IMR-90 (cell line): ENCODE measurements at regions not wholly inside any gene's neighbourhood (a gene's known extent, or its start where the extent isn't known, plus 50 kb on each side); places are given as distances from the start of the nearest gene placed in this dataset.

Experiments used
- ATAC-seq: fragments of 200-7000 bp; cut with Tn5 transposase; 2 replicates; pipeline ENCODE4 v1.9.1; 2020; ENCODE audit warnings: low read depth, mild to moderate bottlenecking, moderate library complexity
- BruUV-seq: library from RNA; stranded (reverse); fragments of 400-500 nt; replicated peaks from 2 replicates; lab custom pipeline; 2021; lab: Mats Ljungman, UMichigan
- CTCF ChIA-PET: fragments of 300-600 bp; formaldehyde crosslinking; extraction: SDS; loops from one replicate; lab custom pipeline; 2021; ENCODE audit warnings: antibody characterized with exemption; lab: Yijun Ruan, JAX
- POLR2A ChIA-PET: fragments of 300-600 bp; sonication (Branson Sonifier 250); formaldehyde crosslinking; loops from one replicate; lab custom pipeline; 2022; ENCODE audit warnings: antibody characterized with exemption; ENCODE audit not compliant: unreplicated experiment; lab: Charles Lee
- DNase-seq: peaks from one replicate; pipeline ENCODE4 v3.0.0; 2013
- H2AFZ ChIP-seq: replicated peaks from 2 replicates; pipeline ENCODE3; 2013; ENCODE audit warnings: low read length, mild to moderate bottlenecking; ENCODE audit not compliant: poor library complexity
- H2AK5ac ChIP-seq: 2 replicates; pipeline ENCODE4 v1.6.1; 2013; ENCODE audit warnings: low read depth, low read length, inconsistent platforms
- H2AK9ac ChIP-seq: replicated peaks from 2 replicates; pipeline ENCODE3; 2013; ENCODE audit warnings: mild to moderate bottlenecking, low read depth, low read length, moderate library complexity; ENCODE audit not compliant: poor library complexity
- H2BK120ac ChIP-seq: 2 replicates; pipeline ENCODE4 v1.6.1; 2013; ENCODE audit warnings: low read depth, low read length, inconsistent platforms
- H2BK15ac ChIP-seq: 3 replicates; pipeline ENCODE4 v1.6.1; 2013; ENCODE audit warnings: low read depth, low read length, inconsistent platforms
- H2BK20ac ChIP-seq: 2 replicates; pipeline ENCODE4 v1.6.1; 2013; ENCODE audit warnings: low read depth, mild to moderate bottlenecking, inconsistent platforms, low read length, moderate library complexity
- H2BK5ac ChIP-seq: 2 replicates; pipeline ENCODE4 v1.6.1; 2013; ENCODE audit warnings: mild to moderate bottlenecking, low read depth, low read length, inconsistent platforms; ENCODE audit not compliant: poor library complexity, severe bottlenecking
- H3K14ac ChIP-seq: replicated peaks from 2 replicates; pipeline ENCODE4 v1.6.1; 2013; ENCODE audit warnings: low read depth, low read length, inconsistent platforms
- H3K18ac ChIP-seq: 2 replicates; pipeline ENCODE4 v1.6.1; 2013; ENCODE audit warnings: low read depth, low read length, control low read depth
- H3K23ac ChIP-seq: 2 replicates; pipeline ENCODE4 v1.6.1; 2013; ENCODE audit warnings: low read depth, low read length, inconsistent platforms
- H3K27ac ChIP-seq: 2 replicates; pipeline ENCODE4 v1.5.1; 2013; ENCODE audit warnings: mild to moderate bottlenecking, control low read depth, low read length; ENCODE audit not compliant: insufficient read depth
- H3K27me3 ChIP-seq: 2 replicates; pipeline ENCODE4 v1.6.1; 2013; ENCODE audit warnings: low read length; ENCODE audit not compliant: control insufficient read depth, insufficient read depth
- H3K36me3 ChIP-seq: 2 replicates; pipeline ENCODE4 v1.6.1; 2013; ENCODE audit warnings: low read length, mixed read lengths; ENCODE audit not compliant: control insufficient read depth, insufficient read depth
- H3K4ac ChIP-seq: 2 replicates; pipeline ENCODE4 v1.6.1; 2013; ENCODE audit warnings: low read depth, low read length, inconsistent platforms
- H3K4me1 ChIP-seq: 2 replicates; pipeline ENCODE4 v1.6.1; 2013; ENCODE audit warnings: low read length, mixed read lengths; ENCODE audit not compliant: control insufficient read depth, insufficient read depth
- H3K4me2 ChIP-seq: 2 replicates; pipeline ENCODE4 v1.6.1; 2013; ENCODE audit warnings: low read depth, mild to moderate bottlenecking, control low read depth, low read length, moderate library complexity
- H3K4me3 ChIP-seq: 2 replicates; pipeline ENCODE4 v1.5.1; 2013; ENCODE audit warnings: low read depth, mild to moderate bottlenecking, control low read depth, low read length, moderate library complexity; ENCODE audit not compliant: insufficient read depth
- H3K56ac ChIP-seq: 2 replicates; pipeline ENCODE4 v1.6.1; 2013; ENCODE audit warnings: low read length, inconsistent platforms; ENCODE audit not compliant: insufficient read depth; ENCODE audit errors: extremely low read depth
- H3K79me1 ChIP-seq, 2 experiments: 2 replicates each; pipeline ENCODE4 v1.6.1; 2013; ENCODE audit warnings: low read length in 2 of 2, inconsistent platforms in 1 of 2, low read depth in 1 of 2
- H3K9ac ChIP-seq: 2 replicates; pipeline ENCODE4 v1.6.1; 2013; ENCODE audit warnings: low read depth, low read length, control low read depth
- H3K9me1 ChIP-seq: 2 replicates; pipeline ENCODE4 v1.6.1; 2013; ENCODE audit warnings: low read length, inconsistent platforms; ENCODE audit not compliant: insufficient read depth
- H3K9me3 ChIP-seq: 2 replicates; pipeline ENCODE4 v1.6.1; 2013; ENCODE audit warnings: low read length; ENCODE audit not compliant: control insufficient read depth, insufficient read depth
- H4K20me1 ChIP-seq: 2 replicates; pipeline ENCODE4 v1.6.1; 2013; ENCODE audit warnings: low read length, inconsistent platforms; ENCODE audit not compliant: insufficient read depth
- H4K5ac ChIP-seq: 2 replicates; pipeline ENCODE4 v1.6.1; 2013; ENCODE audit warnings: mild to moderate bottlenecking, low read depth, low read length, control low read depth
- H4K8ac ChIP-seq, 2 experiments: 2 replicates each; pipeline ENCODE4 v1.6.1; 2013; ENCODE audit warnings: low read depth in 2 of 2, low read length in 2 of 2, control low read depth in 1 of 2, inconsistent platforms in 1 of 2
- H4K91ac ChIP-seq: 2 replicates; pipeline ENCODE4 v1.6.1; 2013; ENCODE audit warnings: low read depth, low read length, inconsistent platforms; ENCODE audit not compliant: insufficient read depth
- SMC3 ChIP-seq: fragments of 150-350 bp; IDR thresholded peaks from 2 replicates; pipeline ENCODE4 v1.6.1; 2016; ENCODE audit warnings: low read depth, mild to moderate bottlenecking, antibody characterized with exemption, low read length, moderate library complexity
- WGBS, 2 experiments: methylation state at CpG; one replicate each; pipeline versions ENCODE4 v1.1.5 to v1.1.7; 2013; ENCODE audit warnings: missing lambda C conversion rate in 2 of 2; ENCODE audit not compliant: insufficient read length in 1 of 2; ENCODE audit errors: extremely low coverage in 2 of 2; 5-methylcytosine and 5-hydroxymethylcytosine counted together
- dilution Hi-C: fragments of 300-500 bp; cut with HindIII; formaldehyde crosslinking; loops from one replicate; pipeline ENCODE4 v1.14.3; 2018; ENCODE audit warnings: low sequenced_read_pairs; ENCODE audit not compliant: unreplicated experiment
- in situ Hi-C: fragments of 300-500 bp; cut with MboI; formaldehyde crosslinking; loops from 3 replicates; pipeline ENCODE4 v1.14.3; 2019; ENCODE audit warnings: low sequenced_read_pairs, inconsistent platforms, mixed read lengths
- intact Hi-C: fragments of 100-400 bp; cut with micrococcal nuclease; formaldehyde crosslinking; loops from 2 replicates; pipeline ENCODE4 v1.10.0; 2022
- TF ChIP-seq, protein P1 (sequence below): fragments of 150-350 bp; IDR thresholded peaks from 2 replicates; pipeline ENCODE4 v1.6.1; 2016; ENCODE audit warnings: low read depth, mild to moderate bottlenecking, low read length, moderate library complexity, borderline replicate concordance

DNA sequence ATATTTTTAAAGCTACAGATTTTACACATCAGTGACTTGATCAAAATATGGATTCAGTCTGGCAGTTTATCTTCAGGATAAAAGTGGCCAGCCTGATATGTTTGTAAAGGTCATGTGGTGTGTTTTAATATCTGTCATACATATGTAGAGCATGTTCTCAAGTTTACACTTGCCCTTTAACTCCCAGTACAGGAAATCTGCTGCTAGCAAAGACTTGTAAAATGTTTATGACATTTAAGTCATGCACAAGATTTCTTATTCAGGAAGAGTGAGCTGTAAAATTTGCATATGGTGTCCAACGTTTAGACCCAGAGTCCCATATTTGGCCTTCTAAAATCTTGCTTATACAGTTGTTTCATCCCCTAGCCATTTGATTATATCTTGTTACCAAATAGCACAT is 197.5 kb upstream of the FLRT2 start:
- no peak overlapping the region for H4K8ac ChIP-seq
- H3K4me3 ChIP-seq, result no peak overlapping the region
- H2AFZ ChIP-seq, result no peak overlapping the region
- no peak overlapping the region for H3K14ac ChIP-seq
- CTCF ChIA-PET, result no interaction called here
- no peak overlapping the region for H3K56ac ChIP-seq
- no peak overlapping the region for H3K18ac ChIP-seq
- no peak overlapping the region for H3K4me2 ChIP-seq
- WGBS, 2 experiments, result no CpG with 5 or more reads among the region's 1 CpG
- no peaks in the 10 kb centered on the region for H3K36me3 ChIP-seq
- H2BK120ac ChIP-seq, result no peak overlapping the region
- H3K9me3 ChIP-seq, result no peaks in the 10 kb centered on the region
- H3K4ac ChIP-seq, result no peak overlapping the region
- no peak overlapping the region for H4K91ac ChIP-seq
- H2AK9ac ChIP-seq, result no peak overlapping the region
- no peak overlapping the region for H3K27ac ChIP-seq
- H3K4me1 ChIP-seq, result no peaks in the 10 kb centered on the region
- no peak overlapping the region for H3K9ac ChIP-seq
- no peaks in the 10 kb centered on the region for H3K79me1 ChIP-seq
- dilution Hi-C loops, result no loop called here
- H3K23ac ChIP-seq, result no peak overlapping the region
- H4K5ac ChIP-seq, result no peak overlapping the region
- no peaks in the 10 kb centered on the region for H3K9me1 ChIP-seq
- BruUV-seq, result no TSS peak
- ATAC-seq (no peak), DNase-seq (no peak)
- in situ Hi-C loops, result no loop called here
- POLR2A ChIA-PET, result no interaction called here
- H4K20me1 ChIP-seq, result no peaks in the 10 kb centered on the region
- H2BK5ac ChIP-seq, result no peak overlapping the region
- H2BK20ac ChIP-seq, result no peak overlapping the region
- H2AK5ac ChIP-seq, result no peak overlapping the region
- H3K27me3 ChIP-seq, result no peaks in the 10 kb centered on the region
- intact Hi-C loops, result no loop called here
- H2BK15ac ChIP-seq, result no peak overlapping the region
- TF ChIP-seq, protein P1, sequence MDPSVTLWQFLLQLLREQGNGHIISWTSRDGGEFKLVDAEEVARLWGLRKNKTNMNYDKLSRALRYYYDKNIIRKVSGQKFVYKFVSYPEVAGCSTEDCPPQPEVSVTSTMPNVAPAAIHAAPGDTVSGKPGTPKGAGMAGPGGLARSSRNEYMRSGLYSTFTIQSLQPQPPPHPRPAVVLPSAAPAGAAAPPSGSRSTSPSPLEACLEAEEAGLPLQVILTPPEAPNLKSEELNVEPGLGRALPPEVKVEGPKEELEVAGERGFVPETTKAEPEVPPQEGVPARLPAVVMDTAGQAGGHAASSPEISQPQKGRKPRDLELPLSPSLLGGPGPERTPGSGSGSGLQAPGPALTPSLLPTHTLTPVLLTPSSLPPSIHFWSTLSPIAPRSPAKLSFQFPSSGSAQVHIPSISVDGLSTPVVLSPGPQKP, result no peak
- TF ChIP-seq SMC3, result no peak
